Cardiac muscle cell (in vitro differentiated cells and primary cell): ENCODE measurements at regions not wholly inside any gene's neighbourhood (a gene's known extent, or its start where the extent isn't known, plus 50 kb on each side); places are given as distances from the start of the nearest gene placed in this dataset.

Source experiments
- DNase-seq, 2 donors: peaks; one replicate each; pipeline versions ENCODE4 v3.0.0 to v3.0.0-alpha.2; 2010 to 2017; ENCODE audit warnings: low read depth in 1 of 2, low spot score in 1 of 2
- H3K27ac ChIP-seq: fragments of 200-600 bp; sonication (generic); 2 replicates; pipeline ENCODE4 v1.5.1; 2016
- H3K27me3 ChIP-seq: fragments of 200-600 bp; sonication (generic); 2 replicates; pipeline ENCODE4 v1.6.0; 2016; ENCODE audit warnings: control low read depth
- H3K36me3 ChIP-seq: fragments of 200-600 bp; sonication (generic); 2 replicates; pipeline ENCODE4 v1.5.1; 2016; ENCODE audit warnings: control low read depth
- H3K4me1 ChIP-seq: fragments of 200-600 bp; sonication (generic); 2 replicates; pipeline ENCODE4 v1.8.1; 2017; ENCODE audit warnings: low read depth, mild to moderate bottlenecking, mixed run types
- H3K4me3 ChIP-seq: fragments of 200-600 bp; sonication (generic); 2 replicates; pipeline ENCODE4 v1.5.1; 2016; ENCODE audit warnings: mild to moderate bottlenecking
- H3K9me3 ChIP-seq: fragments of 200-600 bp; sonication (generic); 2 replicates; pipeline ENCODE4 v1.5.1; 2017; ENCODE audit warnings: low read depth, mild to moderate bottlenecking, control low read depth
- TF ChIP-seq, protein P1 (sequence below): IDR thresholded peaks from 2 replicates; pipeline ENCODE4 v1.5.1; 2012; ENCODE audit warnings: low read depth, mild to moderate bottlenecking, low read length

GRCh38 chr4:123640271-123640670, 243.7 kb downstream of the SPRY1 start:
- peak in 1 of 2 donors; percentile 26 for DNase-seq
- Histone ChIP-seq H3K4me1 (no peaks in the 10 kb centered on the region), H3K9me3 (no peaks in the 10 kb centered on the region), H3K27ac (no peak overlapping the region), H3K36me3 (no peaks in the 10 kb centered on the region), H3K27me3 (no peaks in the 10 kb centered on the region), H3K4me3 (no peak overlapping the region)
- TF ChIP-seq, protein P1, sequence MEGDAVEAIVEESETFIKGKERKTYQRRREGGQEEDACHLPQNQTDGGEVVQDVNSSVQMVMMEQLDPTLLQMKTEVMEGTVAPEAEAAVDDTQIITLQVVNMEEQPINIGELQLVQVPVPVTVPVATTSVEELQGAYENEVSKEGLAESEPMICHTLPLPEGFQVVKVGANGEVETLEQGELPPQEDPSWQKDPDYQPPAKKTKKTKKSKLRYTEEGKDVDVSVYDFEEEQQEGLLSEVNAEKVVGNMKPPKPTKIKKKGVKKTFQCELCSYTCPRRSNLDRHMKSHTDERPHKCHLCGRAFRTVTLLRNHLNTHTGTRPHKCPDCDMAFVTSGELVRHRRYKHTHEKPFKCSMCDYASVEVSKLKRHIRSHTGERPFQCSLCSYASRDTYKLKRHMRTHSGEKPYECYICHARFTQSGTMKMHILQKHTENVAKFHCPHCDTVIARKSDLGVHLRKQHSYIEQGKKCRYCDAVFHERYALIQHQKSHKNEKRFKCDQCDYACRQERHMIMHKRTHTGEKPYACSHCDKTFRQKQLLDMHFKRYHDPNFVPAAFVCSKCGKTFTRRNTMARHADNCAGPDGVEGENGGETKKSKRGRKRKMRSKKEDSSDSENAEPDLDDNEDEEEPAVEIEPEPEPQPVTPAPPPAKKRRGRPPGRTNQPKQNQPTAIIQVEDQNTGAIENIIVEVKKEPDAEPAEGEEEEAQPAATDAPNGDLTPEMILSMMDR = no peak

- Histone ChIP-seq H3K27me3 (no peaks in the 10 kb centered on the region), H3K9me3 (no peaks in the 10 kb centered on the region), H3K4me3 (no peak overlapping the region), H3K36me3 (no peaks in the 10 kb centered on the region), H3K27ac (no peak overlapping the region), H3K4me1 (no peaks in the 10 kb centered on the region)
- TF ChIP-seq, protein P1 = no peak
- DNase-seq = no peak
These were observed 244.2 kb downstream of the SPRY1 start for GRCh38 chr4:123640824-123641223.

GRCh38 chr4:123643691-123644090, 247.1 kb downstream of the SPRY1 start:
- Histone ChIP-seq H3K27me3 (no peaks in the 10 kb centered on the region), H3K27ac (no peak overlapping the region), H3K36me3 (no peaks in the 10 kb centered on the region), H3K4me1 (no peaks in the 10 kb centered on the region), H3K9me3 (no peaks in the 10 kb centered on the region), H3K4me3 (no peak overlapping the region)
- TF ChIP-seq, protein P1 = no peak
- DNase-seq = no peak

DNA sequence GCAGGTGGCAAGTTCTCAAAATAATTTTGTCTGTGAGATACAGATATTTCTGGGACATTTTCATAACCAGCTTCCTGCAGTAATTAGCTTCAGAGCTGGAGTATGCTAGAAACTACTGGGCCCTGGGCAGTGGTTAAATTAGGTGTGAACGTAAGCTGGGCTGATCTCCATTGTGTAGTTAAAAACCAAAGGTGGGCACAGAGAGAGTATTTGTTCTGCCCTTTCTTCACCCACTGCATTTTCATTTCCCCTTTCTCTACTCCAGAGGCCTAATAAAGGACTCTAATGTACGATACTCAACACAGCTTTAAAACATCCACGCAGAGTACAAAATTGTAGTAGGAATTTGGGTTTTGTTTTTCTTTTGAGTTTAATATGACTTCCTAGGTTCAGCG, 252.7 kb downstream of the SPRY1 start:
- H3K4me3 ChIP-seq = no peak overlapping the region
- TF ChIP-seq, protein P1 = no peak
- no peak overlapping the region for H3K27ac ChIP-seq
- no peaks in the 10 kb centered on the region for H3K36me3 ChIP-seq
- no peaks in the 10 kb centered on the region for H3K4me1 ChIP-seq
- H3K27me3 ChIP-seq = no peaks in the 10 kb centered on the region
- DNase-seq = peak in 1 of 2 donors; percentile 19
- no peaks in the 10 kb centered on the region for H3K9me3 ChIP-seq

GRCh38 chr4:123649645-123650391, 253.2 kb downstream of the SPRY1 start:
- H3K4me1 ChIP-seq = no peaks in the 10 kb centered on the region
- TF ChIP-seq, protein P1 = no peak
- H3K27ac ChIP-seq = no peak overlapping the region
- no peaks in the 10 kb centered on the region for H3K27me3 ChIP-seq
- no peaks in the 10 kb centered on the region for H3K36me3 ChIP-seq
- H3K4me3 ChIP-seq = no peak overlapping the region
- H3K9me3 ChIP-seq = no peaks in the 10 kb centered on the region
- DNase-seq = peak in 1 of 2 donors; percentile 87
